NCI-H1436 treated with DMSO at 0.1 percent for 48 hours (cell line): ENCODE measurements at regions not wholly inside any gene's neighbourhood (a gene's known extent, or its start where the extent isn't known, plus 50 kb on each side); places are given as distances from the start of the nearest gene placed in this dataset.
"Not testable (repeated sequence)": the region's sequence is repeated elsewhere in the genome, so short reads cannot be mapped to it uniquely, and the experiment has no call there.

ENCODE experiments used
- DNase-seq: peaks from one replicate; lab custom pipeline; 2025; lab: John Stamatoyannopoulos, UW

- DNase-seq = not testable (repeated sequence)
Measured at GRCh38 chr11:67940440-67940839, 63.5 kb downstream of the UNC93B1 start.

GRCh38 chr11:67938964-67939363 lies 64.9 kb downstream of the UNC93B1 start:
- not testable (repeated sequence) for DNase-seq

- not testable (repeated sequence) for DNase-seq
Measured at GRCh38 chr11:67938371-67938770, 65.5 kb downstream of the UNC93B1 start.

GRCh38 chr11:67923565-67923964 lies 80.3 kb downstream of the UNC93B1 start:
- DNase-seq = not testable (repeated sequence)

GRCh38 chr11:67920546-67920945 lies 83.4 kb downstream of the UNC93B1 start:
- DNase-seq = not testable (repeated sequence)

GRCh38 chr11:67912184-67912583 lies 91.7 kb downstream of the UNC93B1 start:
- DNase-seq = not testable (repeated sequence)

GRCh38 chr11:67911211-67911610 lies 92.7 kb downstream of the UNC93B1 start:
- not testable (repeated sequence) for DNase-seq

- DNase-seq = not testable (repeated sequence)
Measured at GRCh38 chr11:67910803-67911202, 93.1 kb downstream of the UNC93B1 start.

- DNase-seq = not testable (repeated sequence)
Measured at GRCh38 chr11:67906969-67907368, 96.9 kb downstream of the UNC93B1 start.

GRCh38 chr11:67899462-67899861 lies 104.4 kb downstream of the UNC93B1 start:
- DNase-seq = not testable (repeated sequence)

- DNase-seq = not testable (repeated sequence)
Measured at GRCh38 chr11:67893487-67893886, 110.4 kb downstream of the UNC93B1 start.

GRCh38 chr11:67889646-67890045 lies 114.3 kb downstream of the UNC93B1 start:
- DNase-seq = not testable (repeated sequence)

- not testable (repeated sequence) for DNase-seq
Measured at GRCh38 chr11:67888056-67888455, 115.8 kb downstream of the UNC93B1 start.

- DNase-seq = not testable (repeated sequence)
Measured at GRCh38 chr11:67886672-67887071, 117.2 kb downstream of the UNC93B1 start.

- DNase-seq = not testable (repeated sequence)
Measured at GRCh38 chr11:67886207-67886606, 117.7 kb downstream of the UNC93B1 start.

- DNase-seq = not testable (repeated sequence)
Measured at GRCh38 chr11:67885574-67885973, 118.3 kb downstream of the UNC93B1 start.

GRCh38 chr11:67884761-67885558 lies 118.9 kb downstream of the UNC93B1 start:
- DNase-seq = not testable (repeated sequence)

GRCh38 chr11:67884073-67884757 lies 119.7 kb downstream of the UNC93B1 start:
- DNase-seq = not testable (repeated sequence)

- DNase-seq = not testable (repeated sequence)
Measured at GRCh38 chr11:67882304-67882703, 121.6 kb downstream of the UNC93B1 start.

GRCh38 chr11:67881836-67882235 lies 122.1 kb downstream of the UNC93B1 start:
- DNase-seq = not testable (repeated sequence)

GRCh38 chr11:67880594-67881196 lies 123.2 kb downstream of the UNC93B1 start:
- not testable (repeated sequence) for DNase-seq

- not testable (repeated sequence) for DNase-seq
Measured at GRCh38 chr11:67878666-67879065, 125.2 kb downstream of the UNC93B1 start.
